Liver (tissue), 8 donors: ENCODE measurements at regions not wholly inside any gene's neighbourhood (a gene's known extent, or its start where the extent isn't known, plus 50 kb on each side); places are given as distances from the start of the nearest gene placed in this dataset.
"Not testable (repeated sequence)": the region's sequence is repeated elsewhere in the genome, so short reads cannot be mapped to it uniquely, and the experiment has no call there.

Experiments
- DNase-seq: peaks from one replicate; pipeline ENCODE4 v3.0.0-alpha.2; 2017; ENCODE audit warnings: low spot score
- H3K27ac ChIP-seq, 2 donors: one replicate each; pipeline ENCODE4 v1.7.0; 2013; ENCODE audit warnings: inconsistent platforms in 2 of 2, low read length in 2 of 2, control low read depth in 1 of 2, low read depth in 1 of 2, mild to moderate bottlenecking in 1 of 2
- H3K27me3 ChIP-seq, 4 donors: one replicate each; pipeline versions ENCODE4 v1.6.1 to v1.7.0; 2013; ENCODE audit warnings: low read length in 3 of 4, inconsistent platforms in 1 of 4, mild to moderate bottlenecking in 1 of 4, moderate library complexity in 1 of 4; ENCODE audit not compliant: control insufficient read depth in 4 of 4, insufficient read depth in 4 of 4
- H3K36me3 ChIP-seq, 4 donors: one replicate each; pipeline versions ENCODE4 v1.6.1 to v1.7.0; 2013; ENCODE audit warnings: low read length in 3 of 4, mild to moderate bottlenecking in 3 of 4, low read depth in 1 of 4, moderate library complexity in 1 of 4; ENCODE audit not compliant: control insufficient read depth in 4 of 4, insufficient read depth in 3 of 4
- H3K4me1 ChIP-seq, 4 donors: one replicate each; pipeline versions ENCODE4 v1.6.1 to v1.7.0; 2013; ENCODE audit warnings: low read length in 3 of 4, mild to moderate bottlenecking in 3 of 4, moderate library complexity in 1 of 4; ENCODE audit not compliant: control insufficient read depth in 4 of 4, insufficient read depth in 4 of 4
- H3K4me3 ChIP-seq, 3 donors: one replicate each; pipeline versions ENCODE4 v1.6.1 to v1.7.0; 2013; ENCODE audit warnings: low read length in 3 of 3, control low read depth in 1 of 3, low read depth in 1 of 3, mild to moderate bottlenecking in 1 of 3
- H3K9ac ChIP-seq, 2 donors: one replicate each; pipeline ENCODE4 v1.7.0; 2013; ENCODE audit warnings: low read length in 2 of 2, mild to moderate bottlenecking in 2 of 2, moderate library complexity in 2 of 2, control low read depth in 1 of 2, low read depth in 1 of 2
- H3K9me3 ChIP-seq, 4 donors: one replicate each; pipeline versions ENCODE4 v1.6.1 to v1.7.0; 2013; ENCODE audit warnings: low read length in 3 of 4; ENCODE audit not compliant: control insufficient read depth in 4 of 4
- ATF3 ChIP-seq: IDR thresholded peaks from 2 replicates; pipeline ENCODE4 v1.6.1; 2016; ENCODE audit warnings: antibody characterized with exemption
- CTCF ChIP-seq: fragments of 150-350 bp; IDR thresholded peaks from 2 replicates; pipeline ENCODE4 v1.5.1; 2017; ENCODE audit warnings: improper control_type of control experiment, low read depth, low read length; ENCODE audit not compliant: missing input control
- EGR1 ChIP-seq, 2 donors: IDR thresholded peaks; 2 replicates each; pipeline ENCODE4 v1.6.1; 2016 to 2018; ENCODE audit warnings: antibody characterized with exemption in 2 of 2, low read depth in 2 of 2
- FOXA1 ChIP-seq: IDR thresholded peaks from 2 replicates; pipeline ENCODE4 v1.6.1; 2016; ENCODE audit warnings: antibody characterized with exemption
- FOXA2 ChIP-seq: IDR thresholded peaks from 2 replicates; pipeline ENCODE4 v1.6.1; 2016; ENCODE audit warnings: antibody characterized with exemption
- GABPA ChIP-seq, 2 donors: IDR thresholded peaks in 1 of 2; conservative IDR thresholded peaks in 1 of 2; 2 replicates each; pipeline ENCODE4 v1.6.1; 2016; ENCODE audit warnings: antibody characterized with exemption in 2 of 2, mild to moderate bottlenecking in 1 of 2, moderate library complexity in 1 of 2
- HNF4G ChIP-seq: IDR thresholded peaks from 2 replicates; pipeline ENCODE4 v1.6.1; 2016; ENCODE audit warnings: antibody characterized with exemption
- JUND ChIP-seq, 2 donors: IDR thresholded peaks; 2 replicates each; pipeline ENCODE4 v1.6.1; 2016; ENCODE audit warnings: antibody characterized with exemption in 2 of 2
- MAX ChIP-seq: IDR thresholded peaks from 2 replicates; pipeline ENCODE4 v1.6.1; 2016; ENCODE audit warnings: antibody characterized with exemption
- NR2F2 ChIP-seq: IDR thresholded peaks from 2 replicates; pipeline ENCODE4 v1.6.1; 2016; ENCODE audit warnings: antibody characterized with exemption
- RAD21 ChIP-seq, 2 donors: IDR thresholded peaks; 2 replicates each; pipeline ENCODE4 v1.6.1; 2016; ENCODE audit warnings: antibody characterized with exemption in 2 of 2, mild to moderate bottlenecking in 2 of 2
- REST ChIP-seq: IDR thresholded peaks from 2 replicates; pipeline ENCODE4 v1.6.1; 2016; ENCODE audit warnings: antibody characterized with exemption, mild to moderate bottlenecking
- RXRA ChIP-seq, 2 donors: IDR thresholded peaks; 2 replicates each; pipeline ENCODE4 v1.6.1; 2017 to 2018; ENCODE audit warnings: antibody characterized with exemption in 2 of 2, mild to moderate bottlenecking in 1 of 2
- SP1 ChIP-seq: IDR thresholded peaks from 2 replicates; pipeline ENCODE4 v1.6.1; 2018; ENCODE audit warnings: antibody characterized with exemption, mild to moderate bottlenecking
- TAF1 ChIP-seq: conservative IDR thresholded peaks from 2 replicates; pipeline ENCODE4 v1.6.1; 2016; ENCODE audit warnings: antibody characterized with exemption, mild to moderate bottlenecking
- YY1 ChIP-seq: IDR thresholded peaks from 2 replicates; pipeline ENCODE4 v1.6.1; 2016; ENCODE audit warnings: antibody characterized with exemption, mild to moderate bottlenecking
- ZBTB33 ChIP-seq: IDR thresholded peaks from 2 replicates; pipeline ENCODE4 v1.6.1; 2016; ENCODE audit warnings: antibody characterized with exemption
- WGBS: extraction: QIAGEN DNeasy Blood & Tissue Kit; methylation state at CpG from one replicate; pipeline ENCODE4 v1.1.7; 2013; 5-methylcytosine and 5-hydroxymethylcytosine counted together
- donor health status: healthy.
- donor health status: healthy.
- donor health status: healthy.
- donor health status: healthy.
- donor health status: healthy.

GRCh38 chr22:27603800-27604144 lies 197.8 kb downstream of the MN1 start:
- no peak for TF ChIP-seq FOXA1
- TF ChIP-seq FOXA2, result no peak
- TF ChIP-seq NR2F2, result no peak
- no peak for TF ChIP-seq EGR1 (IDR thresholded peaks at IDR 0.05; ENCODE audit: low read depth in 2 of 2)
- TF ChIP-seq RAD21 (IDR thresholded peaks at IDR 0.05), result no peak
- no peak for TF ChIP-seq MAX
- no peak for TF ChIP-seq YY1
- no peak for TF ChIP-seq CTCF
- TF ChIP-seq HNF4G, result no peak
- no peak for TF ChIP-seq JUND (IDR thresholded peaks at IDR 0.05)
- TF ChIP-seq ZBTB33, result no peak
- TF ChIP-seq SP1, result no peak
- TF ChIP-seq GABPA (IDR thresholded peaks at IDR 0.05 in 1 of 2, conservative IDR thresholded peaks at IDR 0.05 in 1 of 2), result no peak

GRCh38 chr22:27605390-27605789 lies 196.2 kb downstream of the MN1 start:
- H3K27ac ChIP-seq, result no peak overlapping the region
- peaks cover 0 to 2% (median 0%) of the 10 kb centered on the region in 4 donors for H3K27me3 ChIP-seq
- no peak overlapping the region for H3K4me3 ChIP-seq
- no peaks in the 10 kb centered on the region for H3K9me3 ChIP-seq
- H3K36me3 ChIP-seq, result no peaks in the 10 kb centered on the region
- 85% methylated on average over 4 of the region's 4 CpGs for WGBS
- DNase-seq, result no peak
- no peaks in the 10 kb centered on the region for H3K4me1 ChIP-seq
- no peak overlapping the region for H3K9ac ChIP-seq
- TF ChIP-seq JUND (IDR thresholded peaks at IDR 0.05) (no peak), CTCF (no peak), SP1 (no peak), EGR1 (IDR thresholded peaks at IDR 0.05; ENCODE audit: low read depth in 2 of 2) (no peak), ATF3 (no peak), GABPA (IDR thresholded peaks at IDR 0.05 in 1 of 2, conservative IDR thresholded peaks at IDR 0.05 in 1 of 2) (no peak), HNF4G (no peak), RXRA (IDR thresholded peaks at IDR 0.05) (no peak), TAF1 (no peak), REST (no peak), YY1 (no peak), RAD21 (IDR thresholded peaks at IDR 0.05) (no peak), NR2F2 (no peak)

More at GRCh38 chr22:27603800-27604144, 197.8 kb downstream of the MN1 start:
- WGBS, result 73% methylated on average over 9 of the region's 9 CpGs
- Histone ChIP-seq H3K27me3 (peaks cover 0 to 2% (median 0%) of the 10 kb centered on the region in 4 donors), H3K27ac (no peak overlapping the region), H3K9me3 (no peaks in the 10 kb centered on the region), H3K4me1 (no peaks in the 10 kb centered on the region), H3K36me3 (no peaks in the 10 kb centered on the region), H3K4me3 (no peak overlapping the region), H3K9ac (no peak overlapping the region)
- no peak for DNase-seq

- 94% methylated on average over 7 of the region's 7 CpGs for WGBS
- not testable (repeated sequence) for DNase-seq, H3K4me3 ChIP-seq, H3K4me1 ChIP-seq, H3K9me3 ChIP-seq, H3K27ac ChIP-seq, H3K36me3 ChIP-seq, H3K9ac ChIP-seq, H3K27me3 ChIP-seq
Observed at GRCh38 chr22:27607750-27608149, 193.8 kb downstream of the MN1 start.
